Astrocyte (in vitro differentiated cells and primary cell): ENCODE measurements at regions not wholly inside any gene's neighbourhood (a gene's known extent, or its start where the extent isn't known, plus 50 kb on each side); places are given as distances from the start of the nearest gene placed in this dataset.

Experiments
- DNase-seq: peaks from one replicate; pipeline ENCODE4 v3.0.0-alpha.2; 2010; ENCODE audit warnings: low read depth
- FAIRE-seq: peaks from 2 replicates; lab custom pipeline; 2011; peaks lifted over from hg19 to GRCh38; lab: Jason Lieb, UNC
- H2AFZ ChIP-seq: 2 replicates; pipeline ENCODE4 v1.6.0; 2012; ENCODE audit warnings: low read depth, low read length, inconsistent platforms
- H3K27ac ChIP-seq: 2 replicates; pipeline ENCODE4 v1.5.1; 2011; ENCODE audit warnings: low read depth, low read length, inconsistent platforms
- H3K27me3 ChIP-seq: 2 replicates; pipeline ENCODE4 v1.6.0; 2011; ENCODE audit warnings: low read length, inconsistent platforms; ENCODE audit not compliant: insufficient read depth
- H3K36me3 ChIP-seq: 2 replicates; pipeline ENCODE4 v1.5.1; 2011; ENCODE audit warnings: low read length, inconsistent platforms; ENCODE audit not compliant: insufficient read depth
- H3K4me1 ChIP-seq: 2 replicates; pipeline ENCODE4 v1.5.1; 2011; ENCODE audit warnings: low read length, inconsistent platforms; ENCODE audit not compliant: insufficient read depth
- H3K4me2 ChIP-seq: 2 replicates; pipeline ENCODE4 v1.6.0; 2012; ENCODE audit warnings: low read length, inconsistent platforms
- H3K4me3 ChIP-seq: 2 replicates; pipeline ENCODE4 v1.5.1; 2011; ENCODE audit warnings: low read depth, mild to moderate bottlenecking, low read length, inconsistent platforms; ENCODE audit not compliant: insufficient read depth
- H3K79me2 ChIP-seq: 2 replicates; pipeline ENCODE4 v1.6.0; 2012; ENCODE audit warnings: mild to moderate bottlenecking, low read length, inconsistent platforms; ENCODE audit not compliant: insufficient read depth
- H3K9ac ChIP-seq: 2 replicates; pipeline ENCODE4 v1.6.0; 2012; ENCODE audit warnings: mild to moderate bottlenecking, low read length, inconsistent platforms
- H3K9me3 ChIP-seq: 2 replicates; pipeline ENCODE4 v1.5.1; 2012; ENCODE audit warnings: low read depth, mild to moderate bottlenecking, low read length, inconsistent platforms; ENCODE audit not compliant: insufficient read depth
- H4K20me1 ChIP-seq: 2 replicates; pipeline ENCODE4 v1.6.0; 2012; ENCODE audit warnings: low read length, inconsistent platforms; ENCODE audit not compliant: insufficient read depth
- H3K27ac Mint-ChIP-seq: one replicate; pipeline ENCODE4 v1.8.0; 2021; ENCODE audit warnings: mild to moderate bottlenecking, mixed read lengths; ENCODE audit not compliant: unreplicated experiment
- H3K27me3 Mint-ChIP-seq: one replicate; pipeline ENCODE4 v1.8.0; 2021; ENCODE audit warnings: low read depth, mixed read lengths; ENCODE audit not compliant: unreplicated experiment
- H3K36me3 Mint-ChIP-seq: one replicate; pipeline ENCODE4 v1.8.0; 2021; ENCODE audit warnings: low read depth, mixed read lengths; ENCODE audit not compliant: unreplicated experiment
- H3K4me1 Mint-ChIP-seq: one replicate; pipeline ENCODE4 v1.8.0; 2021; ENCODE audit warnings: low read depth, mixed read lengths; ENCODE audit not compliant: unreplicated experiment
- H3K4me3 Mint-ChIP-seq: one replicate; pipeline ENCODE4 v1.8.0; 2021; ENCODE audit warnings: mild to moderate bottlenecking, moderate library complexity, mixed read lengths; ENCODE audit not compliant: unreplicated experiment
- H3K9me3 Mint-ChIP-seq: one replicate; pipeline ENCODE4 v1.8.0; 2021; ENCODE audit warnings: mild to moderate bottlenecking, mixed read lengths; ENCODE audit not compliant: unreplicated experiment
- EZH2 ChIP-seq: IDR thresholded peaks from 2 replicates; pipeline ENCODE4 v1.6.1; 2012; ENCODE audit warnings: mild to moderate bottlenecking, low read length, inconsistent platforms; ENCODE audit not compliant: insufficient read depth
- TF ChIP-seq, protein P1 (sequence below): IDR thresholded peaks from 2 replicates; pipeline ENCODE4 v1.5.1; 2011; ENCODE audit warnings: low read depth, mild to moderate bottlenecking, inconsistent platforms, low read length, moderate library complexity; ENCODE audit not compliant: insufficient read depth

DNA sequence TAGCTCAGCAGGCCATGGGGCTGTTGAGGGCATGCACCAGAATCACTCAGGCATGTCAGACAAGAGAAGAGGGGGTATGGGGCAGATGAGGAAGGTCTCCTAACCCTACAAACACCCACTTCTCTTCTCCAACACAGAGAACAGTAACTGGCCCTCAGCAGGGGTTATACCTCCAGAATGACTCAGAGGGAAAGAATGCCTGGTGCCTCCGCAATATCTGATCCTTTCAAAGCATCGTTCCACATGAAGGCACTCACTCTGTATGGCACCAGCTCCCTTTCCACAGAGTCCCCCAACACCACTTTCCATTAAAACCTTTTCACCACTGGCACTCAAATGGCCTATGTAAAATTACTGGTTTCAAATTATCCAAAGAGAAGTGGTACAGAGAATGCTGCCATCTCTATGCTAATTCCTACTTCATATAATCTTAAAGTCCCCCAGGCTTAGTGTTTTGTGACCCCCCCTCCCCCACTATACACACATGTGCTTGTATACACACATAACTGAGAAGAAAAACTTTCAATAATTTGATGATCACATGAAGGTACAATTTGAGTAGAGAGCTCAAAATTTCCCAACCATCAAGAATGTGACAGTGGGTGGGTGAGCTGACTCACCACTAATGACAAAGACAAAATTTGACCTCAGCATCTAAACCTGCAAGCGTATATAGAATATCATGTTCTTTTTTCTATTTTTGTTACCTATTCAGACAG lies 91.5 kb downstream of the SIPA1L2 start:
- Histone ChIP-seq H3K27me3 (no peaks in the 10 kb centered on the region), H3K79me2 (no peaks in the 10 kb centered on the region), H3K4me3 (no peak overlapping the region), H3K4me1 (peaks cover 16% of the 10 kb centered on the region), H3K4me2 (peak overlapping the region; percentile 74), H2AFZ (no peak overlapping the region), H4K20me1 (no peaks in the 10 kb centered on the region), H3K36me3 (no peaks in the 10 kb centered on the region), H3K27ac (peak overlapping the region; percentile 64), H3K9me3 (no peaks in the 10 kb centered on the region), H3K9ac (peak overlapping the region; percentile 24)
- DNase-seq (peak; percentile 75), FAIRE-seq (no peak)
- TF ChIP-seq EZH2 = no peak
- TF ChIP-seq, protein P1, sequence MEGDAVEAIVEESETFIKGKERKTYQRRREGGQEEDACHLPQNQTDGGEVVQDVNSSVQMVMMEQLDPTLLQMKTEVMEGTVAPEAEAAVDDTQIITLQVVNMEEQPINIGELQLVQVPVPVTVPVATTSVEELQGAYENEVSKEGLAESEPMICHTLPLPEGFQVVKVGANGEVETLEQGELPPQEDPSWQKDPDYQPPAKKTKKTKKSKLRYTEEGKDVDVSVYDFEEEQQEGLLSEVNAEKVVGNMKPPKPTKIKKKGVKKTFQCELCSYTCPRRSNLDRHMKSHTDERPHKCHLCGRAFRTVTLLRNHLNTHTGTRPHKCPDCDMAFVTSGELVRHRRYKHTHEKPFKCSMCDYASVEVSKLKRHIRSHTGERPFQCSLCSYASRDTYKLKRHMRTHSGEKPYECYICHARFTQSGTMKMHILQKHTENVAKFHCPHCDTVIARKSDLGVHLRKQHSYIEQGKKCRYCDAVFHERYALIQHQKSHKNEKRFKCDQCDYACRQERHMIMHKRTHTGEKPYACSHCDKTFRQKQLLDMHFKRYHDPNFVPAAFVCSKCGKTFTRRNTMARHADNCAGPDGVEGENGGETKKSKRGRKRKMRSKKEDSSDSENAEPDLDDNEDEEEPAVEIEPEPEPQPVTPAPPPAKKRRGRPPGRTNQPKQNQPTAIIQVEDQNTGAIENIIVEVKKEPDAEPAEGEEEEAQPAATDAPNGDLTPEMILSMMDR = no peak
- H3K4me3 Mint-ChIP-seq = no peak overlapping the region
- no peaks in the 10 kb centered on the region for H3K9me3 Mint-ChIP-seq
- peaks cover 3% of the 10 kb centered on the region for H3K36me3 Mint-ChIP-seq
- peak overlapping the region; percentile 83 for H3K27ac Mint-ChIP-seq
- peaks cover 32% of the 10 kb centered on the region for H3K4me1 Mint-ChIP-seq
- no peaks in the 10 kb centered on the region for H3K27me3 Mint-ChIP-seq

DNA sequence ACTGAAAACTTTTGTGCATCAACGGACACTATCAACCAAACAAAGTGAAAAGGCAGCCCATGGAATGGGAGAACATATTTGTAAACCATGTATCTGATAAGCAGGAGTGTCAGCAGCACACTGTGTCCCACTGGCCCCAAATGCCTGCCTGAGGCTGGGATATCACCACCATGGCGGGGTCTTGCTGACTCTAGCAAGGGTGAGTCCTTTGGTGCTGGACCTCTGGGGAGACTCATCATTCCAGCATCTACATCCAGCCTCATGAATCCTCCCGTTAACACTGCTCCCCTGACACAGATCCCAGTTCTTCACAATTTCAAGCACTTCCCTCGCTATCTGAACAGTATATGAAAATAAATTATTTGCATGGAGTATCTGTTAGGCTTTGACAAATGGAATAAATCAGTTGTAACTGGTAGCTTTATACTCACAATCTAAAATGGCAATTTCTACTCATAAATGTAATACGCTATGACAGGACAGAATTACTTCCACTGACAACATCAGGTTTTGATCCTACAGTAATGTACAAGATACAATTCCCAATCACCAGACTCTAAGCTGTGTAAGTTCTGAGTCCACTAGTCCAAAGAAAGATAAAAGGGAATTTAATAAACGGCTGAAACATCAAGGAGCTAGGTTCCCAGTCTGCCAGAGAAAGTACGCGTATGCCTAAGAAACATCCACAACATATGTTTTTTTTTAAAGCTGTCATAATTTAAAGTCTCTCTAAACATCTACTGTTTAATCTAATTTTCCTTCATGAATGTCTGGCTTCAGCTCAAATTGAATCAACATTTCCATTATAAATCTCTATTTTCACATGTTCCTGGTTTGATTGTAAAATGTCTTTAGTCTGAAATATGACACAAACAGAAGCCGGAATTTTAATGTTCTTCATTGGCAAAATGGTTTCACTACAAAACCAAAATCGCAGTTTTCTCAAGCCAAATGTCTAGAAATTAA lies 95.1 kb downstream of the SIPA1L2 start:
- no peak for TF ChIP-seq EZH2
- TF ChIP-seq, protein P1 = no peak
- no peaks in the 10 kb centered on the region for H3K9me3 ChIP-seq
- no peaks in the 10 kb centered on the region for H3K36me3 ChIP-seq
- H3K4me2 ChIP-seq = no peak overlapping the region
- H3K4me1 ChIP-seq = peaks cover 16% of the 10 kb centered on the region
- H3K9ac ChIP-seq = no peak overlapping the region
- no peak overlapping the region for H3K27ac ChIP-seq
- no peak for DNase-seq
- Mint-ChIP-seq H3K4me1 (peaks cover 32% of the 10 kb centered on the region), H3K9me3 (no peaks in the 10 kb centered on the region), H3K4me3 (no peak overlapping the region), H3K27me3 (no peaks in the 10 kb centered on the region), H3K27ac (no peak overlapping the region), H3K36me3 (peaks cover 3% of the 10 kb centered on the region)
- H2AFZ ChIP-seq = no peak overlapping the region
- H4K20me1 ChIP-seq = no peaks in the 10 kb centered on the region
- no peaks in the 10 kb centered on the region for H3K27me3 ChIP-seq
- H3K79me2 ChIP-seq = no peaks in the 10 kb centered on the region
- no peak for FAIRE-seq
- H3K4me3 ChIP-seq = no peak overlapping the region
